ENCODE measurements at regions not wholly inside any gene's neighbourhood (a gene's known extent, or its start where the extent isn't known, plus 50 kb on each side); places are given as distances from the start of the nearest gene placed in this dataset.

DNA sequence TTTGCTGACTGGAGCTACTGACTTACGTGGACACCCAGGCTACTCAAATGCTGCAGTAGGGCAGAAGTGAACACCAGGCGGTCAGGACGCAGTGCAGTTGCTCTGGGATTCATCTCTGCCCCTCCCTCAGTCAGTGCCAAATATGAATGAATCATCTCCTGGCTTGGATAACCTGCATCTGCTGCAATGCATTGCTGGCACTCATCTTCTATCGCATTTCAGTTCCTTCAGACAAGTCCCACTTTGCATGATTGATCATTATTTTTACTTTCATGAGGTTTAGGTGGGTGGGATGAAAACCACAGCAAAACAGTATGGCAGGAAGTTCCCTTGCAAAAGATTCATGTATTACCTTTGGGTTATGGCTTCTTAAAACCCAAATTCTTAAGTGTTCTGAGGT is 224.6 kb upstream of the NRP1 start:
- Histone ChIP-seq H3K4me1 (ENCODE audit: insufficient read depth, low read length) (peaks cover 9% of the 10 kb centered on the region), H3K4me2 (ENCODE audit: insufficient read depth, low read length) (peak overlapping the region; percentile 17), H3K27me3 (ENCODE audit: insufficient read depth, low read length) (no peaks in the 10 kb centered on the region)

DNA sequence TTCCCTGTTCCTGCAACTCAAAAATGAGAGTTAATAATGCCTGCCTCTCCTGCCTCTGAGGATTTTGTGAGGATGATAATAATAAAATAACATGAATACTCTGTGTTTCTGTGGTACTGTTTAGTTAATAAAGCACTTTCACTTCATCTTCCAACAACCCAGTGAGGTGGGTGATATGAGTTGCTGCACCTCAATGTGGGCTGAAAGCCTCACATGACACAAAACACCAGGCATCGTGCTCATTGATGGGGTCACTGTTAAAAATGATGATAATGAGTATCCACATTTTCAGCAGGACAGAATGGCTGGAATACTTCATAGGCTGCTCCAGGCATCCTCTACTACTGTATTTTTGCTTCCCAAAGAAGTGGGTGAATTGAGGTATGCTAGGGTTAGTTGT is 222.8 kb upstream of the NRP1 start:
- DNase-seq (ENCODE audit: insufficient read length, low spot score, missing footprints) = no peak
- no peaks in the 10 kb centered on the region for H3K9me3 ChIP-seq (ENCODE audit: low read depth, low read length)
- H3K27ac ChIP-seq (ENCODE audit: low read depth, low read length) = no peak overlapping the region
- H4K20me1 ChIP-seq (ENCODE audit: insufficient read depth, low read length) = no peaks in the 10 kb centered on the region
- H2AFZ ChIP-seq (ENCODE audit: low read length) = no peak overlapping the region
- no peak overlapping the region for H3K4me2 ChIP-seq (ENCODE audit: insufficient read depth, low read length)
- no peaks in the 10 kb centered on the region for H3K36me3 ChIP-seq (ENCODE audit: insufficient read depth, low read length)
- H3K79me2 ChIP-seq (ENCODE audit: insufficient read depth, low read length) = no peaks in the 10 kb centered on the region
- TF ChIP-seq, protein P1, sequence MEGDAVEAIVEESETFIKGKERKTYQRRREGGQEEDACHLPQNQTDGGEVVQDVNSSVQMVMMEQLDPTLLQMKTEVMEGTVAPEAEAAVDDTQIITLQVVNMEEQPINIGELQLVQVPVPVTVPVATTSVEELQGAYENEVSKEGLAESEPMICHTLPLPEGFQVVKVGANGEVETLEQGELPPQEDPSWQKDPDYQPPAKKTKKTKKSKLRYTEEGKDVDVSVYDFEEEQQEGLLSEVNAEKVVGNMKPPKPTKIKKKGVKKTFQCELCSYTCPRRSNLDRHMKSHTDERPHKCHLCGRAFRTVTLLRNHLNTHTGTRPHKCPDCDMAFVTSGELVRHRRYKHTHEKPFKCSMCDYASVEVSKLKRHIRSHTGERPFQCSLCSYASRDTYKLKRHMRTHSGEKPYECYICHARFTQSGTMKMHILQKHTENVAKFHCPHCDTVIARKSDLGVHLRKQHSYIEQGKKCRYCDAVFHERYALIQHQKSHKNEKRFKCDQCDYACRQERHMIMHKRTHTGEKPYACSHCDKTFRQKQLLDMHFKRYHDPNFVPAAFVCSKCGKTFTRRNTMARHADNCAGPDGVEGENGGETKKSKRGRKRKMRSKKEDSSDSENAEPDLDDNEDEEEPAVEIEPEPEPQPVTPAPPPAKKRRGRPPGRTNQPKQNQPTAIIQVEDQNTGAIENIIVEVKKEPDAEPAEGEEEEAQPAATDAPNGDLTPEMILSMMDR (IDR thresholded peaks at IDR 0.05; ENCODE audit: extremely low read depth, low read depth, low read length) = no peak
- H3K4me3 ChIP-seq (ENCODE audit: insufficient read depth, low read length) = no peak overlapping the region
- no peaks in the 10 kb centered on the region for H3K27me3 ChIP-seq (ENCODE audit: insufficient read depth, low read length)
- H3K4me1 ChIP-seq (ENCODE audit: insufficient read depth, low read length) = peaks cover 9% of the 10 kb centered on the region

More for the DNA sequence above, 224.6 kb upstream of the NRP1 start:
- DNase-seq (ENCODE audit: insufficient read length, low spot score, missing footprints) = peak; percentile 91
- no peak overlapping the region for H2AFZ ChIP-seq (ENCODE audit: low read length)
- no peak overlapping the region for H3K4me3 ChIP-seq (ENCODE audit: insufficient read depth, low read length)
- no peaks in the 10 kb centered on the region for H3K79me2 ChIP-seq (ENCODE audit: insufficient read depth, low read length)
- no peaks in the 10 kb centered on the region for H4K20me1 ChIP-seq (ENCODE audit: insufficient read depth, low read length)
- no peak overlapping the region for H3K27ac ChIP-seq (ENCODE audit: low read depth, low read length)
- H3K9me3 ChIP-seq (ENCODE audit: low read depth, low read length) = no peaks in the 10 kb centered on the region
- TF ChIP-seq, protein P1 (IDR thresholded peaks at IDR 0.05; ENCODE audit: extremely low read depth, low read depth, low read length) = peak; percentile 23
- H3K36me3 ChIP-seq (ENCODE audit: insufficient read depth, low read length) = no peaks in the 10 kb centered on the region

DNA sequence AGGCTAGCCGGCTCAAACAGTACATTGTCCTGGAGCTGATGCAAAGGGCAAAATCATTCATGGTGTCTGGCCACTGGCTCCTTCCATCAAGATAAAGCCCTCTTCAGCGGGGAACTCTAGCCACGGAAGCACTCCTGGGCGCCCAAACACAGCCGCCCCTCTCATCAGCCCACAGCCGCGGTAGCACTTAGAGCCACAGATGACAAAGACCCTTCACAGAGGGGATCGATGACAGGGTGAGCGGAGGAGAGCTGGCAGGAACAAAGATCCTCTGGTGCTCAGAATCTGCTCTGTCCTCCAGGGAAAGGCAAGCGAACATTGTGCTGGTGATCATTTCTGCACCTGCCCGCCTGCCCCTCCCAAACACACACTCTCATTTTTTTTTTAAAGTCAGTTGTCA is 222.2 kb upstream of the NRP1 start:
- no peaks in the 10 kb centered on the region for H3K79me2 ChIP-seq (ENCODE audit: insufficient read depth, low read length)
- DNase-seq (ENCODE audit: insufficient read length, low spot score, missing footprints) = no peak
- no peaks in the 10 kb centered on the region for H3K9me3 ChIP-seq (ENCODE audit: low read depth, low read length)
- H2AFZ ChIP-seq (ENCODE audit: low read length) = no peak overlapping the region
- no peak overlapping the region for H3K4me2 ChIP-seq (ENCODE audit: insufficient read depth, low read length)
- no peaks in the 10 kb centered on the region for H3K27me3 ChIP-seq (ENCODE audit: insufficient read depth, low read length)
- H3K27ac ChIP-seq (ENCODE audit: low read depth, low read length) = no peak overlapping the region
- no peaks in the 10 kb centered on the region for H4K20me1 ChIP-seq (ENCODE audit: insufficient read depth, low read length)
- no peaks in the 10 kb centered on the region for H3K36me3 ChIP-seq (ENCODE audit: insufficient read depth, low read length)
- TF ChIP-seq, protein P1 (IDR thresholded peaks at IDR 0.05; ENCODE audit: extremely low read depth, low read depth, low read length) = no peak
- H3K4me1 ChIP-seq (ENCODE audit: insufficient read depth, low read length) = peaks cover 9% of the 10 kb centered on the region
- H3K4me3 ChIP-seq (ENCODE audit: insufficient read depth, low read length) = no peak overlapping the region

DNA sequence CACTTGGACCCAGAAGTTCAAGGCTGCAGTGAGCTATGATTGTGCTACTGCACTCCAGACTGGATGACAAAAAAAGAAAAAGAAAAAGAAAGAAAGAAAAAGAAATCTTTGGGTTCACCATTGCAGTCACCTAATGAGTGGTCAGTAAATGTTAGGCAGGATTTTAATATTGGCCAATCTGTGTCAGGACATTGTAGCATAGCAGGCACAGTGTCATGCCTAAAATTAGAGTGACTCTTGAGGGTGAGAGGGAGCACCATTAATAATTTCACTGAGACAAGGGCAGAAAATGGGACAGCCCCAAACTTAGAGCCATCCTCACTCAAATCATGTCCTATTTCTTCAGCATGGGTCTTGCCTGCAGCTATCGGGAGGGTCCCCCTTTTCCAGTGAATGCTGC is 221.6 kb upstream of the NRP1 start:
- Histone ChIP-seq H3K9me3 (ENCODE audit: low read depth, low read length) (no peaks in the 10 kb centered on the region), H4K20me1 (ENCODE audit: insufficient read depth, low read length) (no peaks in the 10 kb centered on the region), H3K27me3 (ENCODE audit: insufficient read depth, low read length) (no peaks in the 10 kb centered on the region), H3K27ac (ENCODE audit: low read depth, low read length) (no peak overlapping the region), H3K36me3 (ENCODE audit: insufficient read depth, low read length) (no peaks in the 10 kb centered on the region), H3K4me2 (ENCODE audit: insufficient read depth, low read length) (no peak overlapping the region), H2AFZ (ENCODE audit: low read length) (no peak overlapping the region), H3K4me1 (ENCODE audit: insufficient read depth, low read length) (peaks cover 9% of the 10 kb centered on the region), H3K4me3 (ENCODE audit: insufficient read depth, low read length) (no peak overlapping the region), H3K79me2 (ENCODE audit: insufficient read depth, low read length) (no peaks in the 10 kb centered on the region)
- no peak for DNase-seq (ENCODE audit: insufficient read length, low spot score, missing footprints)
- TF ChIP-seq, protein P1 (IDR thresholded peaks at IDR 0.05; ENCODE audit: extremely low read depth, low read depth, low read length) = no peak

All from osteoblast (primary cell).